ENCODE measurements at regions not wholly inside any gene's neighbourhood (a gene's known extent, or its start where the extent isn't known, plus 50 kb on each side); places are given as distances from the start of the nearest gene placed in this dataset.
A peak's percentile ranks its signal among the peaks of the same experiment; 100 is the strongest.

DNA sequence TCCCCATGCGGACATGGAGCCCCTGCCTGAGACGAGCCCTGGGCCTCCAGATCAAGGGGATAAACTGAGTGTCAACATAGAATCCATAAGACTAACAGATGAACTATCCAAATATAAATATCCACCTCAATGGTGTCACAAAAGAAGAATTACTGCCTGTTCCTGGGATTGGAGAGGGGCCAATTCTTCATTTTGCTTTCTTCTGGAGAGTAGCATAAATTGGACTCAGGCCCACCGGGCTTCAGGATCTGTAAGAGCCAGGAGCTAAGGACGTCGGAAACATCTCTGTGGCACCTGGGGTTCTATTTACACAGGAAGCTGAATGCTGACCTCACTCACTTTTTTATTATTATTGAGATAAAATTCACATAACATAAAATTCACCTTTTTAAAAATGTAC, 408.2 kb upstream of the CCDC196 start:
- no peak for DNase-seq (ENCODE audit: low read depth in 1 of 2, low spot score in 2 of 2)
- Histone ChIP-seq H3K4me1 (replicated peaks) (no peaks in the 10 kb centered on the region), H3K4me3 (no peak overlapping the region), H3K9me3 (replicated peaks) (no peaks in the 10 kb centered on the region), H3K36me3 (no peaks in the 10 kb centered on the region), H3K27ac (no peak overlapping the region), H3K27me3 (replicated peaks) (0 out of 2 replicates have a peak, but pooled peaks cover 2% of the 10 kb centered on the region)

DNA sequence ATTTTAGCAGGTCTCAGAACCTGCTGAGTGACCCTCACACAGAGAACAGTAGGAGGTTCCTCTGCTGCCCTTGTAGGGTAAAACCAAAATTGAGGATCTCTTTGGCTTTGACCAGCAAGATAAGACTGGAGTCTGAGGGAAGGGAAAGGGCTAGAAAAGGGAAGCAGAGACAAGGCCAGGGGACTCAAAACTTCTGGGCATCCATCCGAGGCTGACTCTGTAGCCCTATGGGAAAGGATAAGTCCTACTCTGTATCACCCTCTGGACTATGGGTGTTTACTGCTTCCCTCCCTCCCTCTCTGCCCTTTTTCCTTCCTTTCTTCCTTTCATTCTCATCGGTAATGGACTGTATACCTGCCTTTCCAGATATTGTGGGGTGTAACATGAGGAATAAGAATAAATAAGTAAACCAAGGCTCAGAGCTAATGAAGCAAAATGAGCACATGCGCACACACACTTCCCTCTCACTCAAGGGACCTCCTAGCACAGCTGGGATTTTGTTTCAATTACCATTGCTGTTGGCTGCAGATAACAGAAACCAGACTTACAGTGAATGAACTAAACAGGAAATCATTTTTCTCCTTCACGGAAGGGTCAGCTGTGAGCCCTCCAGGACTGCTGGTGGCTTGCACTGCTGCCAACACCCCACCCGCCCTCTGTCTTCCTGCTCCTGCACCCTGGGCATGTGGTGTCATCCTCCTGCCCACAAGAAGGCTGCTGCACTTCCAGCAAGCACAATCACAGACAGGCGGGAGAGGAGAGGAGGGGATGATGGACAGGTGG, 404.4 kb upstream of the CCDC196 start:
- DNase-seq (ENCODE audit: low read depth in 1 of 2, low spot score in 2 of 2), result peak in 1 of 2 experiments; percentile 11
- Histone ChIP-seq H3K4me1 (replicated peaks) (no peaks in the 10 kb centered on the region), H3K4me3 (no peak overlapping the region), H3K27ac (no peak overlapping the region), H3K36me3 (no peaks in the 10 kb centered on the region), H3K9me3 (replicated peaks) (no peaks in the 10 kb centered on the region), H3K27me3 (replicated peaks) (no peaks in the 10 kb centered on the region)

DNA sequence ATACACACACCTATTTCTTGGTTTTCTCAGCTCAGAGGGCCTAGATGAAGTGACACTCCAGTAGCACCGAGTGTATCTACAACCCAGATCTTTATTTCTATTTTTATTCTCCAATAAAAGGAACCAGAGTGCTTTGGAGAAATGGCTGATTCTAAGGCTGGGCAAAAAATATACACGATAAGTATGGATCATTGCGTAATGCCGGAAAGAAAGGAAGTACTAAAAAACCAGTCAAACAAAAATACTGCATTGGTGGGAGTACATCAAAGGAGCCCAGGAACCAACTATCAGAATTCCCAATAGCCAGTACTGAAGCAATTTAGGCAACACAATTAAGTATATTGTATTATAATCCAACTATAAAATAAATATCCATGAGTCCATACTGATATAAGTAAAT, 400.9 kb upstream of the CCDC196 start:
- Histone ChIP-seq H3K27me3 (replicated peaks) (no peaks in the 10 kb centered on the region), H3K27ac (no peak overlapping the region), H3K36me3 (no peaks in the 10 kb centered on the region), H3K9me3 (replicated peaks) (no peaks in the 10 kb centered on the region), H3K4me1 (replicated peaks) (no peaks in the 10 kb centered on the region), H3K4me3 (no peak overlapping the region)
- no peak for DNase-seq (ENCODE audit: low read depth in 1 of 2, low spot score in 2 of 2)

DNA sequence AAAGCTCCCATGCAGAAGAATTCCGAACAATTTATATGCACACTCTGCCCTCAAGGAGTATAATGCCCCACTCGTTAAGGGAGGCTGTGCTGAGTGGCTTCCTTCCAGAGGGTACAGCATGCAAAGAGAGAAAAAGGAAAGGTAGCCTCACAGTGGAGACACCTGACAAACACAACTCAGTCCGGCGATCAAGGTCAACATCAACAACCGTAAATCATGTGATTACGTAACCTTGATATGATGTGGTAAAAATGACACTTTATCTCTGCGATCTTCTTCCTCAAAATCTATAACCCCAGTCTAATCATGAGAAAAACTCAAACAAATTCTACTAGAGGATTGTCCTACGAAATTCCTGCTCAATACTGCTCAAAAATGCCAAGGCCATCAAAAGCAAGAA, 400.5 kb upstream of the CCDC196 start:
- H3K36me3 ChIP-seq, result no peaks in the 10 kb centered on the region
- peak in 1 of 2 experiments; percentile 2 for DNase-seq (ENCODE audit: low read depth in 1 of 2, low spot score in 2 of 2)
- no peak overlapping the region for H3K27ac ChIP-seq
- no peaks in the 10 kb centered on the region for H3K4me1 ChIP-seq (replicated peaks)
- H3K4me3 ChIP-seq, result no peak overlapping the region
- no peaks in the 10 kb centered on the region for H3K9me3 ChIP-seq (replicated peaks)
- H3K27me3 ChIP-seq (replicated peaks), result no peaks in the 10 kb centered on the region

DNA sequence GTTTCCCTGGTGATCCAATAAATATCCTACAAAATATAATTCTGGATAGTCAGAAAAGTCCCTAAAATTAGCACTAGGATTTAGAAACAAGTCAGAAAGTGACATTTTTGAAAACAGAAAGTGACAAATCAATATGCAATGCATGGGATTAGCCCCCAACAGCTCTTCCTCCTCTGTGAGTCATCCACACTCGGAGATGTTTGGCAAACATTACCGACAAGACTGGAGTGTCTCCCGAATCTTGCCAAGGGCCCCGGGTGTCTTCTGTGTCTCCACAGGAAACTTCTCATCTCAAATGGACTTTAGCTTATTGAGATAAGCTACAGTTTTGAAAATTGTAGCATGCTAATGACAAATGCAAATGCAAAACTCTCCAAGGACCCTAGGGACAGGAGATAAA, 398.9 kb upstream of the CCDC196 start:
- Histone ChIP-seq H3K9me3 (replicated peaks) (no peaks in the 10 kb centered on the region), H3K4me3 (no peak overlapping the region), H3K36me3 (no peaks in the 10 kb centered on the region), H3K27ac (no peak overlapping the region), H3K4me1 (replicated peaks) (no peaks in the 10 kb centered on the region), H3K27me3 (replicated peaks) (no peaks in the 10 kb centered on the region)
- peak in 1 of 2 experiments; percentile 10 for DNase-seq (ENCODE audit: low read depth in 1 of 2, low spot score in 2 of 2)

DNA sequence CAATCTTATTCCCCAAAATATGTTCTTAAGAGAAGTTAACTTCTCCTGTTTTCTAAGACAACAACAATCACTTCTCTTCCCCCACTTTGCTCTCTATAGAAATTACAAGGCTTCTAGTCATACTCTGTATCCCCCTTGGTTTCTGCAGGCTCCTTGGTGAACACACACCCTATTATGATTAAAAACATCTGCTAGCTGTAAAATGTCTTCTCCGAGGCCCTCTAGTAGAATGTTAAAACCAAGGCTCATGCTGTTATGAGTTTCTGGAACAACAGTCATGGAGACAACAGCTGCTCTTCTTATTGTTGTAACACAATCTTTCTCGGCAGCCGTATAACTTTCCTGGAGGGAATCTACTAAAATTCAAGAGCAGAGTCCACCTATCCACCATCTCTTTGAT, 397.5 kb upstream of the CCDC196 start:
- Histone ChIP-seq H3K9me3 (replicated peaks) (no peaks in the 10 kb centered on the region), H3K27me3 (replicated peaks) (no peaks in the 10 kb centered on the region), H3K27ac (no peak overlapping the region), H3K4me3 (no peak overlapping the region), H3K36me3 (no peaks in the 10 kb centered on the region), H3K4me1 (replicated peaks) (no peaks in the 10 kb centered on the region)
- DNase-seq (ENCODE audit: low read depth in 1 of 2, low spot score in 2 of 2), result no peak

DNA sequence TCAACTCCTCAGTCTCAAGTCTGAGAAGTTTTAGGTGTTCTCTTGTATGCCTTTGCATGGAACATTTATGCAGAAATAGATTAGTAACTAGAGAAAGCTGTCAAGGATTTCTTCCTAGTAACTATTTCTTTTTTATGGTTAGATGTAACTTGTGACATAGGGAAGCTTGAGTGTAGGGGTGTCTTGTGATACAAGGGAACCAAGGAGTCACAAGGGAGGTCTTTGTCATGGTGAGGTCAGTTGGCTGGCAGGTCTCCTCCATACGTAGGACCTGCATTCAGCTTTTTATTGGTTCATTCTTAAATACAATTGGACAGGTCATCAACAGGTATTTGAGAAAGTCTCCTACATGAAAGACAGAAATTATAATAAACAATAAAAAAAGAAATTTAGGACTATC, 394.0 kb upstream of the CCDC196 start:
- no peaks in the 10 kb centered on the region for H3K4me1 ChIP-seq (replicated peaks)
- no peaks in the 10 kb centered on the region for H3K9me3 ChIP-seq (replicated peaks)
- no peaks in the 10 kb centered on the region for H3K36me3 ChIP-seq
- H3K27me3 ChIP-seq (replicated peaks), result no peaks in the 10 kb centered on the region
- DNase-seq (ENCODE audit: low read depth in 1 of 2, low spot score in 2 of 2), result no peak
- H3K27ac ChIP-seq, result no peak overlapping the region
- H3K4me3 ChIP-seq, result no peak overlapping the region

DNA sequence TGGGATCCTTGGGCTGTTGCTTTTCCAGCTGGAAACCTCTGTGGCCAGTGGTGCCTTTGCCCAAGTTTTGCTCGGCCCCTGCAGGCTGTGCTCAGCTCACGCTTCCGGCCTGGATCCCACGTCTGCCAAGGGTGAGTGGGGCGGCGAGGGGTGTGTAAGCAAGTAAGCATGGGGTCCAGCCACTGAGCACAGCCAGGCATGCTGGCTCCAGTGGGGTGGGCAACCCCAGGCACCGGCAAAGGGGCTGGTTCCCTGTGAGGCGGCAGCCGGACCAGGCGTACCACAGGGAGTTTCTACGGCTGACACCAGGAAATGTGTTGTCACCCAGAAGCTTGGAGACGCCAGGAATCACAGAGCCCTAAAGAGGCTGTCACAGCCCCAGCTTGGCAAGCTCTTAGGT, 393.4 kb upstream of the CCDC196 start:
- Histone ChIP-seq H3K27ac (no peak overlapping the region), H3K9me3 (replicated peaks) (no peaks in the 10 kb centered on the region)
- peak in 1 of 2 experiments; percentile 27 for DNase-seq (ENCODE audit: low read depth in 1 of 2, low spot score in 2 of 2)

DNA sequence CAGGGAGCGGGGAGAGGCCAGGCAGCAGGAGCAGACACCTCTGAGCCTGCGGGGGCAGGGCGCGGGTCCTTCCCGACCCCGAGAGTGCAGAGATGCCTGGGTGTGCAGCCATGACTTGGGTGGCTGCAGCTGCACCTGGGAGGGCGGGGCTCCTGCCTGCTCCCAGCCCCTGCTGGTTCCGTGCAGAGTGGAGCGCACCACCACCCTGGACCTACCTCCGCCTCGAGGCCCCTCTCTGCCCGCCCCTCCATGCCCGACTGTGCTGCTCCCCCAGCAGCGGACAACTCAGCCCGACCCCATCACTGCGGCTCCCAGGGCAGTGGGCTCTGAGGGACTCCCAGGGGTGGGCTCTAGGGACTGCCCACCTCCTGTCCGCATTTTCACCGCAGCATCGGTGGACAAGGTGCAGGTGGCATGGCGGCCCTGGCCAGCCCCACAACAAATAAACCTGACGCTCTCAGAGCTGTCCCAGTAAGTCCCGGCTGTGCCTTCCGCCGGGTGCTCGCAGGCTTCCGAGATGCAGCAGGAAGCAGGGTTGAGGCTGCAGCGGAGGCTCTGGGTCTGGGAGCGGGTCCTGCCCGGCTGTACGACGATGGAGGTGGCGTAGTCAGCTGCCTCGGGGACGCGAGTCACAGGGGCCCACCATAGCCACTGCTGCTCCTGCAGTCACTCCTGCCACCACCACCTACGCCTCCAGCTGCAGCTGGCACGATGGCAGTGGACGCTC, 392.0 kb upstream of the CCDC196 start:
- Histone ChIP-seq H3K9me3 (replicated peaks) (no peaks in the 10 kb centered on the region), H3K36me3 (no peaks in the 10 kb centered on the region), H3K27ac (no peak overlapping the region), H3K27me3 (replicated peaks) (no peaks in the 10 kb centered on the region), H3K4me1 (replicated peaks) (no peaks in the 10 kb centered on the region), H3K4me3 (no peak overlapping the region)
- DNase-seq (ENCODE audit: low read depth in 1 of 2, low spot score in 2 of 2), result peak in 1 of 2 experiments; percentile 22

More for the DNA sequence above, 393.4 kb upstream of the CCDC196 start:
- Histone ChIP-seq H3K4me3 (no peak overlapping the region), H3K4me1 (replicated peaks) (no peaks in the 10 kb centered on the region), H3K27me3 (replicated peaks) (no peaks in the 10 kb centered on the region), H3K36me3 (no peaks in the 10 kb centered on the region)

DNA sequence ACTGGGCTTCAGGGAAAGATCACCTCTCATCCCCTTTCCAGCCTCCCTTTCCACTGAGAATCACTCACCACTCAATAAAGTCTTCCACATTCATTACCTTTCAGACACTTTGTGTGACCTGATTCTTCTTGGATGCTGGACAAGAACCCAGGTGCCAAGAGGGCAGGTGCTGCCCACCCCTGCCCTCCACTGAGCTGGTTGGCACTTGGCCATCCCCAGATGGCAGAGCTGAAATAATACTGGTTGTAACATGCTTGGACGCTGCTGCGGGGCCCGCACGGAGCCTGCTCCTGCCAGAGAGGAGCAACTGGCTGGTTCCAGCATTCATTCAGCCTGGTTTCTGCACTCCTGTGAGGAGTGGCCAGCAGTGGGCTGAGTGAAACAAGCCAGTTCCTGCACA, 386.7 kb upstream of the CCDC196 start:
- Histone ChIP-seq H3K27me3 (replicated peaks) (no peaks in the 10 kb centered on the region), H3K4me1 (replicated peaks) (no peaks in the 10 kb centered on the region), H3K9me3 (replicated peaks) (no peaks in the 10 kb centered on the region), H3K4me3 (no peak overlapping the region), H3K27ac (no peak overlapping the region), H3K36me3 (no peaks in the 10 kb centered on the region)
- DNase-seq (ENCODE audit: low read depth in 1 of 2, low spot score in 2 of 2), result peak in 1 of 2 experiments; percentile 27

DNA sequence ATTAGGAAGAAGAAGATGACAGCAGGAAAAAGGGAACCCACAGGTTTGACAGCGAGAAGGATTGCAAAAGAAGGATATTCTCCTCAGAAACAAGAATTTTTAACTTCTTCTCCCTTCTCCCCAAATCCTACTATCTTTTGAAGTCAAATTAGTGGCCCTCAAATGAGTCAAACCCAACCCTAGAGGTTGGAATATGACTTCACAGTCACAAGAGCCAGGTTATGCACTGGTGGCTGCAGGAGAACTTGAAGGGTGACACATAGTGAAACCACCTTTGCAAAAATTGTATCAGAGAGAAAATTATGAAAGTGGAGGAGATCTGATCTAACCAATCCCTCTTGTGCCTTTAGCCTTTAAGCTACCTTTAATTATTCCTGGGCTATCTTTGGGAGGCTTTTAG, 386.2 kb upstream of the CCDC196 start:
- DNase-seq (ENCODE audit: low read depth in 1 of 2, low spot score in 2 of 2), result no peak
- no peaks in the 10 kb centered on the region for H3K9me3 ChIP-seq (replicated peaks)
- no peaks in the 10 kb centered on the region for H3K4me1 ChIP-seq (replicated peaks)
- no peaks in the 10 kb centered on the region for H3K27me3 ChIP-seq (replicated peaks)
- H3K4me3 ChIP-seq, result no peak overlapping the region
- no peak overlapping the region for H3K27ac ChIP-seq
- H3K36me3 ChIP-seq, result no peaks in the 10 kb centered on the region

DNA sequence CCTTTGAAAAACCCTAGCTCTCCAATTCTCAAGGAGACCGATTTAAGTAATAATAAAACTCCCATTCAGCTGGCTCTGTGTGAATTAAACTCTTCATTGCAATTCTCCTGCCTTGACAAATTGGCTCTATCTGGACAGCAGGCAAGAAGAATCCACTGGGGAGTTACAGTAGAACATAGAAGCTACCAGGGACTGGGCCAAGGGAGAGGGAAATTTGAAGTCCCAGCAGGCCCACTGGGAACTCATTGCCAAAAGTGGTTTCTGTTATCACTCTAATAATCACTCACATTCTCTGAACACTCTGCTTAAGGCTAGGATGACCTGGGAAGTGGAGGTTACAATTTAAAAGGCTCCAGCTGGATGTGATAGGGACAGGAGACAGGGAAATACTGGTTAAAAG, 384.5 kb upstream of the CCDC196 start:
- Histone ChIP-seq H3K9me3 (replicated peaks) (no peaks in the 10 kb centered on the region), H3K27me3 (replicated peaks) (no peaks in the 10 kb centered on the region), H3K4me3 (no peak overlapping the region), H3K4me1 (replicated peaks) (no peaks in the 10 kb centered on the region), H3K27ac (no peak overlapping the region), H3K36me3 (no peaks in the 10 kb centered on the region)
- DNase-seq (ENCODE audit: low read depth in 1 of 2, low spot score in 2 of 2), result no peak

DNA sequence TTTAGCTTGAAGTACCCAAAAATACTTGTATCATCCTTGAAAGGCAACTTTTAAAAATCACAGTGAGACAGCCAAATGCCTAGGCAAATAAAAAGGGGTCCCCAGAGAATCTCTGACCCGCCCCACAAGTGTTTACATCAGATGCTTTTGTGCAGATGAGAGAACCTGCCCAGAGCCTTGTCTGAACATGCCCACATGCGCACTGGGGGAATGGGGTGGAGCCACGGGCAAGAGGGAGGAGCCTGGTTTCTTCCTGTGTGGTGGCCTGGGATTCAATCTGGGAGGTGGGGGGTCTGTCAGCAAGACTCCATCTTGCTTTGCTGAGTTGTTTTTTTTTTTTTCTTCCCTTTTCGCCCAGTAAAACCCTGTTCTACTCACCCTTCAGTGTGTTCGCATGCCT, 381.7 kb upstream of the CCDC196 start:
- Histone ChIP-seq H3K9me3 (replicated peaks) (no peaks in the 10 kb centered on the region), H3K4me1 (replicated peaks) (no peaks in the 10 kb centered on the region), H3K27ac (no peak overlapping the region), H3K36me3 (no peaks in the 10 kb centered on the region), H3K4me3 (no peak overlapping the region), H3K27me3 (replicated peaks) (no peaks in the 10 kb centered on the region)
- no peak for DNase-seq (ENCODE audit: low read depth in 1 of 2, low spot score in 2 of 2)

DNA sequence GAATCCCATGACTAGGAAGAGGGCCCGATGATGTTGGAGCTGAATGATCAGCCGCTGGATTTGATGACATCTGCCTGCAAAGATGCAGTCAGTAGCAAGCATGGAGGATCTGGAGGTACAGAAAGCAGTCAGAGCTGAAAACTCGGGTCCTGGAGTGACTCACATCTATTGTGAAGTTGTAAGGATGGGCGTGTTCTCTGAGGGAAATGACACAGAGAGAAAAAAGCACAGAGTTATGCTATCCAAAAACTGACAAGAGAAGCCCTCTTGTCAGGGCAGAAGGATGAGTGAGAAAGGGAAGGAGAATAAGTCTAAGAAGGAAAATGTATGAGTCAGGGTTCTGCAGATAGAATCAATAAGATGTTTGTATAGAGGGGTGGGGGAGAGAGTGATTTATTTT, 380.4 kb upstream of the CCDC196 start:
- no peaks in the 10 kb centered on the region for H3K36me3 ChIP-seq
- no peaks in the 10 kb centered on the region for H3K9me3 ChIP-seq (replicated peaks)
- no peak for DNase-seq (ENCODE audit: low read depth in 1 of 2, low spot score in 2 of 2)
- no peaks in the 10 kb centered on the region for H3K27me3 ChIP-seq (replicated peaks)
- no peak overlapping the region for H3K4me3 ChIP-seq
- no peaks in the 10 kb centered on the region for H3K4me1 ChIP-seq (replicated peaks)
- no peak overlapping the region for H3K27ac ChIP-seq

Data from SJSA1 (cell line).